ENCODE measurements at regions not wholly inside any gene's neighbourhood (a gene's known extent, or its start where the extent isn't known, plus 50 kb on each side); places are given as distances from the start of the nearest gene placed in this dataset.

DNA sequence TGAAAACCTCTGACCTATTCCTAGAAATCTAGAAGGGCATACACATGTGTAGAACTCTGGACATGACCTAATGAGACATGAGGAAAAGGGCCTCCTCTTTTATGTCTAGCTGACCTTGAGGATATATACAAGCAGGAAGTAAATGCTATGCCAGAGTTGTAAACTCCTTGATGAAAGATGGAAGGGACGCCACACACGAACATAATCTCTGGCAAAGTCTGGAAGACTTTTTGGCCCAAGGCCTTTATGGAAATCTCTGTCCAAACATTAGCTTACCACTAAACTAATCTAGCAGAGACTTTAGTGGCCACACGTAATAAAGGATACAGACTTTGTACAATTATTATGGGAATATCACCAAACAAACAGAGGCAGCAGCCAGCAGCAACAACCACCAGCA, 138.1 kb upstream of the THSD7A start:
- H3K4me1 ChIP-seq (ENCODE audit: control insufficient read depth in 1 of 2, insufficient read depth in 2 of 2, low read length in 2 of 2) = no peaks in the 10 kb centered on the region
- H3K4me3 ChIP-seq (replicated peaks in 1 of 3; ENCODE audit: low read depth in 2 of 3, low read length in 3 of 3) = no peak overlapping the region
- no peaks in the 10 kb centered on the region for H4K20me1 ChIP-seq (ENCODE audit: insufficient read depth, low read length)
- Mint-ChIP-seq H3K36me3 (no peaks in the 10 kb centered on the region), H3K27me3 (ENCODE audit: low read depth in 3 of 3) (no peaks in the 10 kb centered on the region), H3K4me3 (no peak overlapping the region), H3K9me3 (peaks cover 1 to 13% (median 6%) of the 10 kb centered on the region in 7 donors), H3K27ac (no peak overlapping the region), H3K4me1 (no peaks in the 10 kb centered on the region)
- H3K36me3 ChIP-seq (replicated peaks in 1 of 2; ENCODE audit: control insufficient read depth in 1 of 2, insufficient read depth in 2 of 2, low read length in 2 of 2) = no peaks in the 10 kb centered on the region
- H3K27me3 ChIP-seq (ENCODE audit: control insufficient read depth in 2 of 2, insufficient read depth in 2 of 2, low read length in 2 of 2) = no peaks in the 10 kb centered on the region
- no peak overlapping the region for H3K9ac ChIP-seq (ENCODE audit: insufficient read depth, low read length, poor library complexity, severe bottlenecking)
- no peak overlapping the region for H3K27ac ChIP-seq (ENCODE audit: low read depth in 1 of 2, low read length in 2 of 2)
- H3K9me3 ChIP-seq (replicated peaks in 1 of 2; ENCODE audit: control insufficient read depth in 1 of 2, insufficient read depth in 1 of 2, low read length in 2 of 2) = peaks cover 13 to 15% of the 10 kb centered on the region in 2 donors
- H3K4me2 ChIP-seq (replicated peaks; ENCODE audit: extremely low read depth, low read length, poor library complexity, severe bottlenecking) = no peak overlapping the region
- no peak overlapping the region for H2AFZ ChIP-seq (ENCODE audit: insufficient read depth, low read depth, low read length, poor library complexity, severe bottlenecking)
- intact Hi-C loops (cut with micrococcal nuclease) = no loop called here
- WGBS (ENCODE audit: insufficient coverage) = no CpG with 5 or more reads among the region's 3 CpGs
- TF ChIP-seq, protein P1, sequence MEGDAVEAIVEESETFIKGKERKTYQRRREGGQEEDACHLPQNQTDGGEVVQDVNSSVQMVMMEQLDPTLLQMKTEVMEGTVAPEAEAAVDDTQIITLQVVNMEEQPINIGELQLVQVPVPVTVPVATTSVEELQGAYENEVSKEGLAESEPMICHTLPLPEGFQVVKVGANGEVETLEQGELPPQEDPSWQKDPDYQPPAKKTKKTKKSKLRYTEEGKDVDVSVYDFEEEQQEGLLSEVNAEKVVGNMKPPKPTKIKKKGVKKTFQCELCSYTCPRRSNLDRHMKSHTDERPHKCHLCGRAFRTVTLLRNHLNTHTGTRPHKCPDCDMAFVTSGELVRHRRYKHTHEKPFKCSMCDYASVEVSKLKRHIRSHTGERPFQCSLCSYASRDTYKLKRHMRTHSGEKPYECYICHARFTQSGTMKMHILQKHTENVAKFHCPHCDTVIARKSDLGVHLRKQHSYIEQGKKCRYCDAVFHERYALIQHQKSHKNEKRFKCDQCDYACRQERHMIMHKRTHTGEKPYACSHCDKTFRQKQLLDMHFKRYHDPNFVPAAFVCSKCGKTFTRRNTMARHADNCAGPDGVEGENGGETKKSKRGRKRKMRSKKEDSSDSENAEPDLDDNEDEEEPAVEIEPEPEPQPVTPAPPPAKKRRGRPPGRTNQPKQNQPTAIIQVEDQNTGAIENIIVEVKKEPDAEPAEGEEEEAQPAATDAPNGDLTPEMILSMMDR (IDR thresholded peaks at IDR 0.05) = no peak
- no peak for DNase-seq
- no peaks in the 10 kb centered on the region for H3K79me2 ChIP-seq (ENCODE audit: insufficient read depth, low read length)

- H2AFZ ChIP-seq (ENCODE audit: insufficient read depth, low read depth, low read length, poor library complexity, severe bottlenecking) = no peak overlapping the region
- H3K4me1 ChIP-seq (ENCODE audit: control insufficient read depth in 1 of 2, insufficient read depth in 2 of 2, low read length in 2 of 2) = no peaks in the 10 kb centered on the region
- H3K4me3 ChIP-seq (replicated peaks in 1 of 3; ENCODE audit: low read depth in 2 of 3, low read length in 3 of 3) = no peak overlapping the region
- H3K27ac ChIP-seq (ENCODE audit: low read depth in 1 of 2, low read length in 2 of 2) = no peak overlapping the region
- H3K9me3 ChIP-seq (replicated peaks in 1 of 2; ENCODE audit: control insufficient read depth in 1 of 2, insufficient read depth in 1 of 2, low read length in 2 of 2) = peaks cover 3 to 5% of the 10 kb centered on the region in 2 donors
- no peaks in the 10 kb centered on the region for H3K4me1 Mint-ChIP-seq
- H3K36me3 Mint-ChIP-seq = no peaks in the 10 kb centered on the region
- H3K27ac Mint-ChIP-seq = no peak overlapping the region
- no peak overlapping the region for H3K4me3 Mint-ChIP-seq
- no peak overlapping the region for H3K9ac ChIP-seq (ENCODE audit: insufficient read depth, low read length, poor library complexity, severe bottlenecking)
- no peaks in the 10 kb centered on the region for H3K27me3 ChIP-seq (ENCODE audit: control insufficient read depth in 2 of 2, insufficient read depth in 2 of 2, low read length in 2 of 2)
- H3K36me3 ChIP-seq (replicated peaks in 1 of 2; ENCODE audit: control insufficient read depth in 1 of 2, insufficient read depth in 2 of 2, low read length in 2 of 2) = no peaks in the 10 kb centered on the region
- no peak overlapping the region for H3K4me2 ChIP-seq (replicated peaks; ENCODE audit: extremely low read depth, low read length, poor library complexity, severe bottlenecking)
- H3K9me3 Mint-ChIP-seq = peaks cover 2 to 11% (median 5%) of the 10 kb centered on the region in 7 donors
- H3K79me2 ChIP-seq (ENCODE audit: insufficient read depth, low read length) = no peaks in the 10 kb centered on the region
- intact Hi-C loops (cut with micrococcal nuclease) = loop anchor here in 1 of 2 donors (5.0 kb wide), 1 partner anchor 128 kb away; no protein-coding TSS in a partner anchor
- H4K20me1 ChIP-seq (ENCODE audit: insufficient read depth, low read length) = no peaks in the 10 kb centered on the region
- TF ChIP-seq, protein P1 (IDR thresholded peaks at IDR 0.05) = no peak
- no peak for DNase-seq
- peaks cover 0 to 1% (median 0%) of the 10 kb centered on the region in 3 donors for H3K27me3 Mint-ChIP-seq (ENCODE audit: low read depth in 3 of 3)
These were observed 153.4 kb upstream of the THSD7A start for GRCh38 chr7:11985376-11985775.
